ENCODE measurements at regions not wholly inside any gene's neighbourhood (a gene's known extent, or its start where the extent isn't known, plus 50 kb on each side); places are given as distances from the start of the nearest gene placed in this dataset.

GRCh38 chr22:48055185-48055584, 1292.7 kb downstream of the TBC1D22A start:
- TF ChIP-seq POLR2AphosphoS5 (IDR thresholded peaks at IDR 0.05; ENCODE audit: borderline replicate concordance, low read depth, low read length) (no peak), EZH2 (IDR thresholded peaks at IDR 0.05) (no peak)
